T-helper 2 cell treated with Interferon-gamma antibody and Interleukin-4, amounts not matched to agents 100 ng/mL and 5 ng/mL, for 36 hours (primary cell): ENCODE measurements at regions not wholly inside any gene's neighbourhood (a gene's known extent, or its start where the extent isn't known, plus 50 kb on each side); places are given as distances from the start of the nearest gene placed in this dataset.
"Not testable (repeated sequence)": the region's sequence is repeated elsewhere in the genome, so short reads cannot be mapped to it uniquely, and the experiment has no call there.

ENCODE experiments used
- intact Hi-C: fragments of 100-400 bp; cut with micrococcal nuclease; formaldehyde crosslinking; loops from one replicate; pipeline ENCODE4 v1.15.1; 2023

GRCh38 chr10:33102071-33102470 is 144.0 kb upstream of the ITGB1 start:
- intact Hi-C loops: no loop called here

GRCh38 chr10:33101392-33101787 is 143.4 kb upstream of the ITGB1 start:
- intact Hi-C loops: no loop called here

- intact Hi-C loops: no loop called here
These were observed 142.9 kb upstream of the ITGB1 start for GRCh38 chr10:33100781-33101391.

- intact Hi-C loops: no loop called here
These were observed 141.7 kb upstream of the ITGB1 start for GRCh38 chr10:33099748-33100147.

GRCh38 chr10:33098951-33099663 is 141.1 kb upstream of the ITGB1 start:
- intact Hi-C loops: no loop called here

GRCh38 chr10:33095867-33096815 is 138.1 kb upstream of the ITGB1 start:
- intact Hi-C loops: no loop called here

- intact Hi-C loops: no loop called here
These were observed 136.4 kb upstream of the ITGB1 start for GRCh38 chr10:33094263-33095051.

GRCh38 chr10:33093362-33093761 is 135.3 kb upstream of the ITGB1 start:
- intact Hi-C loops: no loop called here

- intact Hi-C loops: no loop called here
These were observed 134.6 kb upstream of the ITGB1 start for GRCh38 chr10:33092596-33092995.

- intact Hi-C loops: no loop called here
These were observed 133.2 kb upstream of the ITGB1 start for GRCh38 chr10:33091201-33091600.

- intact Hi-C loops: no loop called here
These were observed 131.0 kb upstream of the ITGB1 start for GRCh38 chr10:33088990-33089389.

- intact Hi-C loops: no loop called here
These were observed 129.9 kb upstream of the ITGB1 start for GRCh38 chr10:33087922-33088321.

- intact Hi-C loops: no loop called here
These were observed 129.1 kb upstream of the ITGB1 start for GRCh38 chr10:33087152-33087551.

- intact Hi-C loops: no loop called here
These were observed 128.1 kb upstream of the ITGB1 start for GRCh38 chr10:33086100-33086499.

- intact Hi-C loops: no loop called here
These were observed 127.3 kb upstream of the ITGB1 start for GRCh38 chr10:33085313-33085833.

GRCh38 chr10:33084453-33084852 is 126.4 kb upstream of the ITGB1 start:
- intact Hi-C loops: no loop called here

GRCh38 chr10:33082373-33082895 is 124.4 kb upstream of the ITGB1 start:
- intact Hi-C loops: no loop called here

- intact Hi-C loops: not testable (repeated sequence)
These were observed 122.4 kb upstream of the ITGB1 start for GRCh38 chr10:33080467-33080866.

- intact Hi-C loops: no loop called here
These were observed 116.4 kb upstream of the ITGB1 start for GRCh38 chr10:33074443-33074842.

GRCh38 chr10:33073641-33074415 is 115.8 kb upstream of the ITGB1 start:
- intact Hi-C loops: no loop called here
